A172 (cell line): ENCODE measurements at regions not wholly inside any gene's neighbourhood (a gene's known extent, or its start where the extent isn't known, plus 50 kb on each side); places are given as distances from the start of the nearest gene placed in this dataset.
"Not testable (repeated sequence)": the region's sequence is repeated elsewhere in the genome, so short reads cannot be mapped to it uniquely, and the experiment has no call there.

Experiments
- DNase-seq: peaks from one replicate; pipeline ENCODE4 v3.0.0-alpha.2; 2015; ENCODE audit warnings: low spot score

DNA sequence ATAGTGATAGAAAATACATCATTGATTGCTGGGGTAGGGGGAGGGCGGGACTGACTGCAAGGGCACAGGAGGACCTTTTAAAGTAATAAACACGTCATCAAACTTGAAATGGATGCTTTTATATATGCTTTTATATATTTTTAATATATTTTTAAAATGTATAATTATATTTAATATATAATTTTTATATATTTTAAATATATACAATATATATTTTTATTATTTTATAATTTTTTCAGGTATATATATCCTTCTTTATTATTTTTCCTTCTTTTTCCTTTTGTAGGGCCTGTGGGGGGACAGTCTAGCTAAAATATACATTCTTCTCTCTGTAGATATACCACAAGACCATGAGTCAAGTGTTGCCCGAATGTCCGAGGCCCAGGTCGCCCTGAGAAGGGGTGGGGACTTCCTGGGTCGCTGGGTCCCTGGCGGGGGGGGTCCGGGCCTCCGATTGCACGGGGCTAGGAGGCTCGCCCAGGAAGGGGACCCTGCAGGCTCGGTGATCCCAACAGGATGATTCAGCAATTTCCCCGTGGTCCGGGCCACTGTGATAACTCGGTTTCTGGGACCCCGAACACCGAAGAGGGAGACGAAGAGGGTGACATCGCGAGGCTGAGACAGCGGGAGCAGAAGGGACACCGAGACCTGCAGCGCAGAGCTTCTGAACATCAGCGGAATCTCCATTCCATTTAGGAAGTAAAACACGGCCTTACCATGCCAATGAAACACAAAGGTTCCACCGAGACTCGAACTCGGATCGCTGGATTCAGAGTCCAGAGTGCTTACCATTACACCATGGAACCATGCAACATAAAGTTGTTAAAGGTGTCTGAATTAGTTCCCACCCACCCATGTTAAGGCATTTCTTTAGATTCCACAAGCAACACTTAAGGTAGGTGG is 112.5 kb upstream of the NBPF11 start:
- DNase-seq: no peak

DNA sequence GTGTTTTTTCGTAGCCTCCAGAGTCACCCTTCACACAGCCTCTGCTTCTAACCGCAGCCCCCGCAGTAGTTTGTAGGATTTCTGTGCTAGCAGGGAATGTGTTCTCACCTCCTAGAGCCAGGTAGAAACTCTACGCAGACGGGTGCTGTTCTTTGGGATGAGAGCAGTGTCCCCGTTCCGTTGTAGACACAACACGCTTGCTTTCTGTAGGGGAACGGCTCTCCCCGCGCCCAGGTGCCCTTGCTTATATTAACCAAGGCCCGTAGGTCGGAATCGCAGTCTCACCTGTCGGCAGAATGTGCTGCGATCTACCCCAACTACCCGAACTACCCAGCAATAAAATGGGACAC is 111.8 kb upstream of the NBPF11 start:
- DNase-seq: no peak

DNA sequence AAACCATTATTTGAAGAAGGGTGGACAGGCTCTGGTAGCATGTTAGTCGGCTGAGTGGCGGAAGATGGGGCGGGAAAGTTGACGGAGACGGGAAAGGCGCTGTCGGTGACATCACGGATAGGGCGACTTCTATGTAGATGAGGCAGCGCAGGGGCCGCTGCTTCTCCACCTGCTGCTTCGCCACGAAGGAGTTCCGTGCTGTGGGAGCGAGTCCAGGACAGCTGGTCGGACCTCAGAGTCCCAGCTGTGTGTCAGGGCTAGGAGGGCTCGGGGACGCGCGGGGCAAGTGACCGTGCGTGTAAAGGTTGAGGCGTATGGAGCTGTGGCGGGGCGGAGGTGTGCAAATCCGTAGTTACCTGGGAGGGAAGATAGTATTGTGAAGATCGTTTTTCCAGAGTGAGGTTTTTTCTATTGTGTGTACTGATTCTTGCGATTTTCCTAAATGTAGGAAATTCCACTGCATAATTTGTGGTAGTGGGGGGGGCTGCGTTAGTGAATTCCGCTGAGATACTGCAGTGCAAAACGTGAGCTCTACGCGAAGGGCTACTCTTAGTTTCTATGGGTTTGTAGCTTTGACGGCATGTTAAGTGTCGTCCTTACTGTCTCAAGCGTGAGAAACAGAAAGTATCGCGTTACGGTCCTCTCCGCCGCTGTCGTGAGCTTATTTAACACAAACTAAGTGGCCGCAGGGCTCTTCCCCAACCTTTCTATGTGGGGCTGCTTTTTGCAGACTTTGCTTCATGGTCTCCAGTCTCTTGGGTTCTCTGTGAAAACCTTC is 111.2 kb upstream of the NBPF11 start:
- DNase-seq: peak; percentile 66

DNA sequence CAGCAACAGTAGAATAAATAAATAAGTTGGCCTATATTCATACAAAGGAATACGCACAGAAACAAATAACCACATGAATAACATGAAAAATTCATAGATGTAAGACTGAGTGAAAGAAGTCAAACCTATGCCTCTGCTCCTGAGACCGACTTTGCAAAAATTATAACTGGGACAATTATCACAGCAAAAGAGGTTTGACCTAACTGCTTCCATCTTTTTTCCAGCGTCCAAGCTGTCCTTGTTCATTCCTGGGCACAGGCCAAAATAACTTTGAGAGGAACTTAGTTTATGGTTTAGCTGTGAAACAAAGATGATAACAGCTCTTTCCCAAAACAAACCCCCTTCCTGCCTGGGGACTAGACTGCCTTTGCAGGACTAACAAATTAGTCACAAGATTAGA is 109.6 kb upstream of the NBPF11 start:
- not testable (repeated sequence) for DNase-seq

DNA sequence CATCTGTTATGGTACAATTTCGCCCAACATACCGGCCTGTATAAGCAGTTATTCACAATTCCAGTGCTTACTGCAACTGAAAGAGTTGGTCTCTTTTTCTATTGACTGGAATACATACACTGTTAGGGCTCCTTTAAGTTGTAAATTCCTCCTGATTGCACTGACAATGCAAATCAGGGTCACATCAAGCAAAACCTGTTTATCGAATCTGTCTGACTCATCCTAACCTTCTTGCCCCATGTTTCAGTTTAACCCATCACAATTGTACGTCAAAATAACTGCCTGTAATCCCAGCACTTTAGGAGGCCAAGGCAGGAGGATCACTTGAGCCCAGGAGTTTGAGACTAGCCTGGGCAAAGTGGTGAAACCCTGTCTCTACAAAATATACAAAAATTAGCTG is 105.8 kb upstream of the NBPF11 start:
- not testable (repeated sequence) for DNase-seq

DNA sequence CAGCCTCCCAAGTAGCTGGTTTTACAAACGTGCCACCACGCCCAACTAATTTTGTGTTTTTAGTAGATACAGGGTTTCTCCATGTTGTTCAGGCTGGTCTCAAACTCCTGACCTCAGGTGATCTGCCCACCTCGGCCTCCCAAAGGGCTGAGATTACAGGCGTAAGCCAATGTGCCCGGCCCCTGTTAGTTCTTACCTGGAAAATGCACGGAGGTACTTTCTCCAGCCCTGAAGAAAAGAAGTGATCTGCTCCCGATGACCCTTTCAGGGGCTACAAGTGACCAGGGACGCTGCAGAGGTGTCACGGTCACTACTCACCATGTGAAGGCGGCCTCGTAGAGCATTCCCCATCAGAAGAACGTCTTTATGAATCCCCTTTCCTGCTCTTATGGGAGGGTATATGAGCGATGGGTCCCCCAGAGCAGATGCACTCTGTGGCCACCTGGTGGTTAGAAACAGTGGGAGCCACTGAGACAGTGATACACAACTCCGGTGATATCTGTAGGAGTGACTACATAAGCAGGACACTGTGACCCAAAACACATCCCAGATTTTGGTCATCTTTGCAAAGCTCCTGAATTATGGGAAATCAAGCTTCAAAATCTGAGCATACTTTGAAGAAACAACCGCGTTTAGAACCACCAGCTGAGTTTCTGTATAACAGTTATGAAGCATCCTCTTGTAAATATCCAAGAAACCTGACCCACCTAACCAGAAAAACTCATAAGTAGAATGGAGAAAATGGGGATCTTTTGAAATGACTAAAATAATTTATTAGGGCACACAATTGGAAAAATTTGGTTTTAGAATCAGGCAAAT is 102.7 kb upstream of the NBPF11 start:
- not testable (repeated sequence) for DNase-seq

DNA sequence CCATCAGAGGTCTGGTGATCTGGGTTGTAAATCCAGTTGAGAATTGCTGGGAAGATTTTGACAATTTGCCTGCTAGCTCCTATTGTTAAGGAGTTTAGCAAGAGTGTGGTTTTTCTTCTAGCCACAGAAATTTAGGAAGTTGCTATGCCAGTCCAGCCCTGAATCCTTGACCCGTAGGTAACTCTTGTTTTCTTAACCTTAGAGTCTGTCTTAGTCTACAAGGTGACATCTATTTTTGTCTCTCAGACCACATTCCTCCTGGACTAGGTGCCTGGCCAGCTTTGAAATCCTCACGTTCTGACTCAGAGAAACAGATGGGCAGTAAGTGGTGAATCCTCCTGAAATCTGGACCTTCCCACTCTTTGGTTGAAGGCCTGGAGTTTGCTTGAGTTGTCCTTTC is 101.7 kb upstream of the NBPF11 start:
- peak; percentile 57 for DNase-seq

DNA sequence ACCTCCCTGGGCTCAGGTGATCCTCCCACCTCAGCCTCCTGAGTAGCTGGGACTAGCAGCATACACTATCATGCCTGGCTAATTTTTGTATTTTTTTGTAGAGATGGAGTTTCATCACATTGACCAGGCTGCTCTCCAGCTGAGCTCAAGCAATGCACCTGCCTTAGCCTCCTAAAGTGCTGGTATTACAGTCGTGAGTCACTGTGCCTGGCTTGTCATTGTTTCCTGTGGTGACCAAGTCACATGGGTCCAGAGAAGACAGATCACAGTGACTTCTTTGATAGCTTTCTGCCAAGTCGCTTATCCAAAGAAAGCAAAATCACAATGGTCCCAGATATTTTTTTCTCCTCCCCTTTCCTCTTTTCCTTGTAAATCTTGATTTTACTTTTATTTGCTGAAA is 96.7 kb upstream of the NBPF11 start:
- DNase-seq: not testable (repeated sequence)

DNA sequence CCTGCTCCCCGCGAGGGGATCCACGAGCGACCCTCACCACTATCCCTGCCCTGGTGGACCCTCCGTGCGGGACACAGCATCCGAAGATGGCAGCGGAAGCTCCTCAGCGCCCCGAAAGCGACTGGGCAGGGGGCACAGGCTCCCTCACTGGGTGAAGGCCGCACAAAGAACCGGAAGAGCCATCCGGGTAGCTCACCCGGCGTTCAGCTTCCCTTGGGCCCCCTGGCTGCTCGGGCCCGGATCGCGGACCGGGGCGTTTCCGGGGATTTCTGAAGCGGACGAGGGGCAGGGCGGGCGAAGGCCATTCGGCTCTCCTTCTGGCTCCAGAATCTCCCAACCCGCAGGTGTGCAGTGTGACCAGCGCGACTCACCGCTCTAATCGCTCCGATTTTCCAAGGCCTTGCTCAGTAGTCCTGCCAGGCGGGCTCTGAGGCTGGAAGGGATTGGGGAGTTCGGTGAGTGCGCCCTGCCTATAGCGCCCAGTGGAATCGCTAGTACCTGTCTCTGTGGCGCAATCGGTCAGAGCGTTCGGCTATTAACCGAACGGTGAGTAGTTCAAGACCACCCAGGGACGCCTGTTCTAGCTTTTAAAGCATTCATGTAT is 94.3 kb upstream of the NBPF11 start:
- DNase-seq: not testable (repeated sequence)

DNA sequence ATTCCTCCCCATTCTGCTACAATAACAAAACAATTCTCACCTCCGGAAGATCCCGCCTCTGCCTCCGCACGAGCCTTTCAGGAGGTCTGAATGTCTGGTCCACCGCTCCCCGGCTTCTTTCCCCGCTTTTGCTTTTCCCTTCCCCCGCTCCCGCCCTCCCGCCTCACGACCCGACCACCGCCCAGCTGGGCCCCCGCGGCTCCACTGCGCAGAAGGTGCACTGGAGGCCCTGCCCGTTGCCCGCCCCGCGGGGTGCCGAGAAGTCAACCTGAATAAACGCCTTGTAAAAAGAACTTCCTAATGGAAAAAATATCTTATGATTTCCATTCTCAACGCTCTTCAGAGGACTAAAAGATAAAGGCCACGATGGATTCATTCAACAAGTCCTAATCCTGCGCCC is 93.8 kb upstream of the NBPF11 start:
- not testable (repeated sequence) for DNase-seq

DNA sequence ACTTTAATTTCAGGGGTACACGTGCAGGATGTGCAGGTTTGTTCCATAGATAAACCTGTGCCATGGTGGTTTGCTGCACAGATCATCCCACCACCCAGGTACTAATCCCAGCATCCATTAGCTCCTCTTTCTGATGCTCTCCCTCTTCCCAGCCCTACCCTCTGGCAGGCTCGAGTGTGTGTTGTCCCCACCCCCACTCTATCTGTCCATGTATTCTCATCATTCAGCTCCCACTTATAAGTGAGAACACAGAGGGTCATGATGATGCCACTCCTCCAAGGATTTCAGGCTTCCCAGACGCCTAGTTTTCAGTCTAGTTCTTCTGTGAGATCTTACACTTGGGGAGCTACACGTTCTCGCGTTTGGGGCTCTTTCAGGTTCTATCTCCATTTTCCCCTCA is 93.4 kb upstream of the NBPF11 start:
- DNase-seq: not testable (repeated sequence)

DNA sequence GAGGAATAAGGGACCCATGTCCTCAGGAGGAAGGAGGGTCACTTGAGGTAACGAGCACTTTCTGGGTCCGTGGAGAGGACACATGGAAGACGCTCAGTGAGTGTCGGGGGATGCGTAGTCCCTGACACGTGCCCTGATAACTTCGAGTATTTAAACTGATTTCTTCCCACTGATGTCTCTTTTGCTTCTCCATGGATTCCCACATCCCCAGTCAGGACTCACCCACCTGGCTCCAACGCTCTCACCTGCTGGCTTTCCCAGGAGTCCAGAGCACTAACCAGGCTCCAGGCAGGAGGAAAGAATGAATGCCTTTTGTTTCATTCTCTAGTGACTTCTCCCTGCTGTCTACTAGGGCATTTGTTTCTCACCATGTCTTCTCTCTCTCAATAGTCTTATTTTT is 81.2 kb upstream of the NBPF11 start:
- DNase-seq: not testable (repeated sequence)

DNA sequence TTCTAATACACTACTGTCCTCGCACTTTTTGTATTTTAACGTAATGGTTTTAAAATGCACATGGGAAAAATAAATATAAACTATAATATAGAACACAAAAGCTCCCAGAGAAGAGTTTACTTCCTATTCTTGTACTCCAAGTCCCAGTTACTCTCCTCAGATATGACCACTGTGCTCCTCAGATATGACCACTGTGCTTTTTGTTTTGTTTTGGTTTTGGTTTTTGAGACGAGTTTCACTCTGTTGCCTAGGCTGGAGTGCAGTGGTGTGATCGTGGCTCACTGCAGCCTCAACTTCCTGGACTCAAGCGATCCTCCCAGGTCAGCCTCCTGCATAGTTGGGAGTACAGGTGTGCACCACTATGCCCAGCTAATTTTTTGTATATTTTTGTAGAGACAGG is 76.8 kb upstream of the NBPF11 start:
- not testable (repeated sequence) for DNase-seq

DNA sequence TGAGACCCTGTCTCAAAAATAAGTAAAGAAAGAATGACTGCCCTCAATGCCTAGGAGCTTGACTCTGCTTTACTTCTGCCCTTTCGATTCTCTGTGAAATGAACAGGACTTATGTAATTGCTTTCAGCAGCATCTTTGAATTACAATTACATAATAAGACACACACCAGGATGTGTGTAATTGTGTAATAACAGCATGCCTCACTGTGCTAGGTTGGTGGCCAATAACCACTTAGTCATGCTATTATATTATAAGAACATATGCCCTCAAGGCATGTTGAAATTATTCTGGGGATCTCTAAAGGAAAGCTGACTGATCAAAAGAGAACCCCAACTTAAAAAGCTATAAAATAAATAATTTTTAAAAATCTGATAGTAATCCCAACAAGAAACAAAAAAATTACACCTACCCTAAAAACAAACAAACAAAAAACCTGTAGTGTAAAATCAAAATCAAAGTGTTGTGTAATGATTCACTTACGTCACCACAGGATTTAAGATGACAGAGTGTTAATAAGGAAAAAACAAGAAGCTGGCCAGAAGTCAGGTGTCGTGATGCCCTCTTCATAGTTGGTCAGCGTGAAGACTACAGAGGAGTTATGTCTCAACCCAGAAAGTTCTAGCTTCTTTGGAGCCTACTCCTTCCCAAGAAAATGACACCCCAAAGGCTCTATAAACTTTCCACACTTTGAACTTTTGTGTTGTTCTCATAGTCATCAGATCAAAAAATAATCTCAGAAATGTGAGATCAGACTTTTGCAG is 70.5 kb upstream of the NBPF11 start:
- DNase-seq: not testable (repeated sequence)

DNA sequence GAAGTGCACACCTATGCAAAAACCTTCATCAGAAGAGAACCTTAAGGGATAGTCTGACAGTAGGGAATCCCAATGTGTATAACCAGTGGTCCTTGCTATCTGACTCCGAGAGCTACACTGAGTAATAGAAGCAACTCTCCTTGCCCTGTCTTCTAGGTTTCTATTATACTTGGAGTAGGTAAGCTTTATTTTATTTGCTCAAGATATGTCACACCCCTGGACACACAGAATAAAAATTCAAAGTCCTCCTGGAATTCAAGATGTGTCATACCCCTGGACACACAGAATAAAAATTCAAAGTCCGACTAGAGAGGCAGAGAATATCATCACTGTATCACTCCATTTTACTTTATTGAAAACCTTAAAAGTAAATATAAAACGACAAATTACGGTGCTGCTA is 69.5 kb upstream of the NBPF11 start:
- not testable (repeated sequence) for DNase-seq

DNA sequence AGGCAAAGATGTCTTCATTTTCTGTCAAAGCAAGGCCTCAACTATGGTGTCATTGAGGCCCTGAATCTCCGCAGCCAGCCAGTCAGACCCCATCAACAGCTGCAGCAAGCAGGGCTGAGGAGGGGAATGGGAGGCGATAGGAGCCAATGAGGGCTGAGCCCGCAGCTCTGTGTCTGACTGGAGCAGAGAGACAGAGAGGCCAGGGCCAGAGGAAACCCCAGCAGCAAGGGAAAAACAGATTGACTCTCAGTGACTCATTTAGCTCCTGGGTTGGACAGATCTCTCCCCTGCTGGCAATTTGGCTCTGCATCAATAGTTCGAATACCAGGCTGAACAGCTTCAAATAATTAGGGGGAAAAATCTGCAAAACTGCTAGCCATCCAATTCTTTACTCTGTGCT is 67.1 kb upstream of the NBPF11 start:
- DNase-seq: not testable (repeated sequence)

DNA sequence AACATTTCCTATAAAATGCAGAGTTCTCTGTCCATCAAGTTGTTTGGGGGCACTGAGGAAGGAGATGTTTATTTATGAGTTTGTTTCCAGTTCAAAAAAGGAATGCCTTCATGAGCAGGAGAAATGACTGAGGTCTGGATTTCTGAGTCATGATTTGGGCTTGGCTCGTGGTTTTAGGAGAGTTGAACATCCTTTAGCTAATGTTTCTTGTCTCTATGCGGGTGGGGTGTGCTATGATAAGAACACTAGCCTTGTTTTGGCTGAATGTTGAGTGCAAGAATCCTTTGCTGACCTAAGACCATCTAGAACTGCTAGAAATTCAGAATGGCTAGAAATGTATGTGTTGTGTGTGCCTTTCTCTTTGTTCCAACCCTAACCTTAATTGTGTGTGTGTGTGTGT is 59.1 kb upstream of the NBPF11 start:
- DNase-seq: not testable (repeated sequence)

DNA sequence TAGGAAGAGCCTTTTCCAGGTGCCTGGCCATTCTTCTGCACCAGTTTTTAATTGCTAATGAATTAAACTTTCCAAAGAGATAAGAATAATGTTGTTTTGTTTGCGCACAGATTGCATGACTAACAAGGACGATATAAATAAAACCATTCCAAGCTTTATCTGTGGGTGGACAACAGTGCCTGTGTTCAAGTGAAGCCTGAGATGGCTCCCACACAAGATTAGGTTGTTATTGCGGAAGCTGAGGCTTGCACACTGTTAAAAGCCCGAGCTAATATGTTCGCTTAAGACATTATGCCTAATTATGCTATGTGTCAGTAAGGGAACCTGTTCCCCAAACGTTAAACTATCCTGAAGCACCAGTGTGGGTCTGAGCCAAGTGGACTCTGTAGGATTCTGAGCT is 58.5 kb upstream of the NBPF11 start:
- not testable (repeated sequence) for DNase-seq

DNA sequence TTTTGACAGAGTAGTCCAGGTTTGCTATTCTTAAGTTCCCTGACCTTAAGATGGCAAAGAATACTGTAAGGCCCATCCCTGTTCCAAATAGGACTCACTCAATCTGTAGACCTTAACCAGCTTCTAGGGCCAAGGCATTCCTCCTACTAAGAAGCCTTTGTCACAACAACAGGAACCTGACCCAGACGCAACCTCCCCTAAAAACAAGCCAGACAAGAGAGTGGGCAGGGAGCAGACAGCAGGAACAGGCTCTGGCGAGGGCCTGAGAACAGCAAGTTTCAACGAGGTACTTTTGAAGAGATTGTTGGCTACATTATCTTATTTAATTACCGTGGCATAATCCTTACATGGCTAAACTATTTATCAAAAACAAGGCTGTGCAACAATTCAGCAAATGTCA is 58.1 kb upstream of the NBPF11 start:
- not testable (repeated sequence) for DNase-seq

DNA sequence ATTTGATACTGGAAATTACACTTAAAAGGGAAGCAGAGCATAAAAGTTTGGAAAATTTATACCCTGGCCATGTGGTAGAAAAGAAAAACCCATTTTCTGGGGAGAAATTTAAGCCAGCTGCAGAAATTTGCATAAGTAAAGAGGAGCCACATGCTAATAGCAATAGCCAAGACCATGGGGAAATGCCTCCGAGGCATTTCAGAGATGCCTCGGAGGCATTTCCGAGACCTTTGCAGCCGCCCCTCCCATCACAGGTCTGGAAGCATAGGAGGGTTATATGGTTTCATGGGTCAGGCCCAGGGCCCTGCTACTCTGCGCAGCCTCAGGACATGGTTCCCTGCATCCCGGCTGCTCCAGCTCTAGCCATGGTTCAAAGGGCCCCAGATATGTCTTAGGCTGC is 49.9 kb upstream of the NBPF11 start:
- DNase-seq: not testable (repeated sequence)
